HG03354 (cell line): ENCODE measurements at regions not wholly inside any gene's neighbourhood (a gene's known extent, or its start where the extent isn't known, plus 50 kb on each side); places are given as distances from the start of the nearest gene placed in this dataset.

Experiments used
- ATAC-seq: cut with Tn5 transposase; IDR thresholded peaks from one replicate; pipeline ENCODE4 v1.9.1; 2021; ENCODE audit warnings: mild to moderate bottlenecking; ENCODE audit not compliant: unreplicated experiment, poor library complexity, severe bottlenecking

DNA sequence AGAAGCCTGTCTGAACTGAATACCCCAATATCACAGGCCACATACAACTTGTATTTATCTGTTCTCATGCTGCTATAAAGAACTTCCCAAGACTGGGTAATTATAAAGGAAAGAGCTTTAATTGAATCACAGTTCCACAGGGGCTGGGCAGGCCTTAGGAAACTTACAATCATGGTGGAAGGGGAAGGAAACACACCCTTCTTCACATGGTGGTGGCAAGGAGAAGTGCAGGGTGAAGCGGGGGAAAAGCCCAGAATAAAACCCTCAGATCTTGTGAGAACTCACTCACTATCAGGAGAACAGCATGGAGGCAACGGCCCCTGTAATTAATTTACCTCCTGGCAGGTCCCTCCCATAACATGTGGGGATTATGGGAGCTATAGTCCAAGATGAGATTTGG is 50.3 kb upstream of the FNDC1 start:
- ATAC-seq: no peak

DNA sequence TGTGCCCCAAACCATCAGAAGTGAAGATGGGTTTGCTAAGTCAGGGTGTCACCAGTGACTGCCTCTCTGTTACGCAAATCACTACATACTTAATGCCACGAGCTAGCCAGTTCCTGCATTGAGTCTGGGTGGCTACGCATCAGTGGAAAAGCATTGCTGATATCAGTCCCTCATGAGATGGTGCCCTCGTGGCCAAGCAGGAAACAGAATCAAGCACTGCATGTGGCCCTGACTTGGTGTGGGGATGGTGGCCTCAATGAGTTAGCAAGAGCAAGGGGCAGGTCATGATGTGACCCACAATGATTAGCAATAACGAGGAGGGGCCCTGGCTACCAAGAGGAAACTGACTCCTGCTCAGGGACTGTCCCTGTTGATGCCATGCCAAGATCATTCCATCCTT is 51.6 kb upstream of the FNDC1 start:
- ATAC-seq: no peak

DNA sequence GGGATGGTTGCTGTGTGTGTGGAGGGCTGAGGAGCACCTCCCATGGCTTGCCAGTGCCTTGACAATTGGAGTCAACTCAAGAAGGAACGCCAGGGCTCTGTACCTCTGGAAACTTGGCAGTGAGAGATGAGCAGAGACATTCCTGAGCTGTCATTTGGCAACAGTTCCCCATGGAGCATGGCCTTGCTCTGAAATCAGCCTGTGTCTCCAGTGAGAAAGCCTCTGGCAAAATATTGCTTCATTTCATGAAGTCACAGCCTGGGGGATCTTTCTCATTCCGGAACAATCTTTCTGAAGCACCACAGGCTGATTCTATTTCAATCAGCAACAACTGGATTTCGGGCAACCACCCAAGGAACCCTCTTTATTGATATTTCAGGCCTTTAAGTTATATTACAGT is 52.2 kb upstream of the FNDC1 start:
- ATAC-seq: no peak

DNA sequence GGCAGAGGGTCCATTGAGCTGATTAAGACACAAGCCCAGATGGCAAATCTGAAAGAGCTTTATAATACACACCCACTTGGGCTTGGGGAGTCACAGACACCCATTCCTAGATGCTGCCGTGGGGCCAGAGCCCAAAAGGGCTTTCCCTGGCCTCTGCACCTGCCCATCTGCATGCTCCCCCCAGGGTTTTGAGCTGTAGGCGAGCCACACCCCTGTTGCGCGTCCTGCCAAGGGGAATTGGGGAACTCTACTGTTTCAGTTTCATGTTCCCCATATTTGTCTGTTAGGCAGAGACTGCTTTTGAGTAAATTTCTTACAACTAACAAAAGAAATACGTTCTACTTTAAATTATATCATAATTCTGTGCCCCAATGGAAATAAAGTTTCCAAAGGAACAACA is 52.9 kb upstream of the FNDC1 start:
- peak; percentile 73 for ATAC-seq

DNA sequence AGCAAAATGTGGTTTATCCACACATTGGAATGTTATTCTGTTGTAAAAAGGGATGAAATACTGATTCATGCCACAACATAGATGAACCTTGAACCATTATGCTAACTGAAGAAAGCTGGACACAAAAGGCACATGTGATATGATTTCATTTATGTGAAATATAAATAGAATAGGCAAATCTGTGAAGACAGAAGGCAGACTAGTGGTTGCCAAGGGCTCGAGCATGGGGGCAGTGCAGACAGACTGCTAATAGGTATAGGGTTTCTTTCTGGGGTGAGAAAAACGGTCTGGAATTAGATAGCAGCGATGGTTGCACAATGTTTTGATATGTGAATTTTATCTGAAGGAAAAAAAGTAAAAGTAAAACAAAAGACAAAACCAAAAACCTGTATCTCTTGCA is 54.6 kb upstream of the FNDC1 start:
- no peak for ATAC-seq

DNA sequence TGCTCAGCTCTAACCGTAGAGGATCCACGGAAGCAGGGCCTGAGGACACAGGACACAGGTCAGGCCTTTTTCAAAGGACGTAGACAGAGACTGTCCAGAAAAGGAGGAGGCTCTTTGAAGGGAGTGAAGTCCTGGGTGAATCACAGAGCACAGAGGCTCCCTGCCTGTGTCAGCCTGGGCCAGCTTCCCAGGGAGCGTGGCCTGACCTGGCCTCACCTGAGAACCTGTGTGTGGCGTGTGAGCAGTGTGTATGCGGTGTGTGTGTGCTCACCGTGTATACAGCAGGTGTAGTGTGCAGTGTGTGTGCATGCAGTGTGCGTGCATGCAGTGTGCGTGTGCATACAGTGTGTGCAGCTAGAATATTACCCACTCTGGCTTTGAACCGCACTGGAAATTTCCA is 56.0 kb upstream of the FNDC1 start:
- ATAC-seq: no peak

DNA sequence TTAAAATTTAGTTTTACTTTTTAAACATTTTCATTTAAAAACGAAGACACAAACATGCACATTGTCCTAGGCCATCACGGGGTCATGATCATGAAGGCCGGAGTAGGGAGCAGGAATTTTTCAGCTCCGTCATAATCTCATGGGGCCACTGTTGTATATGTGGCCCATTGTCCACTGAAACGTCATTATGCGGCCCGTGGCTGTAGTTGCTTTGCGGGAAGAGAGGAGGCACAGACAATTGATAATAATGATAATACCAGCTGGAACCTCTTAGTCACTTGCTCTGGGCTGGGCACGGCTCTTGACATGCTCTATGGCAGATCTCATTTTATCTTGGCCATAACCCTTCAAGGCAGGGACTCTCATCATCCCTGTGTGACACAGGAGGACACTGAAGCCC is 56.5 kb upstream of the FNDC1 start:
- no peak for ATAC-seq

DNA sequence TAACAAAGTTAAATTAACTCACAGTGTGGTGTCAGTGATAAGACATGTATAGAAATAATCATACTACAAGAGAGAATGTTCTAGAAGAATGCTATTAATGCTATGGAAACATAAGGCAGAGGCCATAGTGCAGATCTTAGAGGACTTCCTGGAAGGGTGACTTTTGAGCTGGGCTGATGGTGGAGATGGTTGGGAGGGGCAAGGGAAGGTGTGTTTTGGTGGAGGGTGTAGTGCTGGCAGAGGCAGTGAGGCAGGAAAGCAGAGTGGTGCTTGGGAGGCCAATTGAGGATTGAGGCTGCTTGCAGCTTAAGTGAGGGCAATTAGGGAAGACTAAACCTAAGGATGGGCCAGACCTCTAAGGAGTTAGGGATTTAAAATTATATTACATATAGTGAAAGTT is 58.5 kb upstream of the FNDC1 start:
- no peak for ATAC-seq

DNA sequence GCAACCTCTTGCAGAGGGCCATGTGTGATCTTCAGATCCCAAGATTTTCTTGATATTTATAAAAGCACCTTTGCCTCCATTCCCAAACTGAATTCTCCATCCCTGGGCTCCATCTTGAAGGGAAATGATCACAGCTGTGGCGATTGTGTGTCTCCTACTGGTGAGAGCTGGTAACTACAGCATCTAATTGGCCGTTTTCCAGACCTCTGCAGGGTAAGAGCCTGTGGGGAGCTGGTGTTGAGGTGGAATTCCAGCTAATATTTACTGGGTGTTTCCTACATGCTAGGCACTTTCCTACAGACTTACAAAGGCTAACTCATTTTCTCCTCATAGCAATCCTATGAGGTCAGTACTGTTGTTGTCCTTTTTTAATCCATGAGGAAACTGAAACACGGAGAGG is 59.2 kb upstream of the FNDC1 start:
- no peak for ATAC-seq

DNA sequence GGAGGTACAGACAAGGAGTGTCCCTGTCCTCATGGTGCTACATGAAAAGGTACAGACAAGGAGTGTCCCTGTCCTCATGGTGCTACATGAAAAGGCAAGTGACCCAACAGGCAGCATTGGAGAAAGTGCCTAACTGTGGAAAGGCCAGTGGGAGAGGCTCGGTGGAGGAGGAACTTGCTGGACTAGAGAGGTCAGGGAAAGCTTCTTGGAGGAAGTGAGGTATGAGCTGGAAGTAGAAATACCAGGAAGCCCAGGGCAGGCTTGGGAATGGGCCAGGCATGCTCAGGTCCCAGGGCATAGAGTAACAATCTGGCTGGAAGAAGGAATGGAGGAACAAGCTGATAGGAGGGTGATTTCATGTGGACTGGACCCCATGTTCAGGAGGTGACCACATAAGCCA is 59.8 kb upstream of the FNDC1 start:
- no peak for ATAC-seq

DNA sequence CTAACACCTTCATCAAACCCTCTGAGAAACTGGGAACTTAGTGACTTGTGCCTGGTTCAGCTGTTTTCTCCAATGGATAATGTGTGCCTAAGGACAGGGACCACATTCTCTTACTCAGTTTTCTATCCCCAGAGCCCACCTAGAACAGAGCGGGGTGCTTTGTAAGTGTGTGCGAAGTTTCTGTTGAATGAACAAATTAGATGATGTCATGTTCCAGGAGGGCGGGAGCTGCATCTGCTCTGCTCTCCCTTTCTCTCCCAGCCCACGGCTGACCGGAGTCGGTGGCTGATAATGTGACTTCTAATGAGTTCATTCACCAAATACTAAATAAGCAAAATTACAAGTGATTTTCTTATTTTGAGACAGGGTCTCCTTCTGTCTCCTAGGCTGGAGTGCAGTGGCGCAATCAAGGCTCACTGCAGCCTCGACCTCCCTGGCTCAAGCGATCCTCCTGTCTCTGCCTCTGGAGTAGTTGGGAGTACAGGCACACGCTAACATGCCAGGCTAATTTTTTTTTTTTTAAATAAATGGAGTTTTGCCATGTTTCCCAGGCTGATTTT is 60.7 kb upstream of the FNDC1 start:
- no peak for ATAC-seq

DNA sequence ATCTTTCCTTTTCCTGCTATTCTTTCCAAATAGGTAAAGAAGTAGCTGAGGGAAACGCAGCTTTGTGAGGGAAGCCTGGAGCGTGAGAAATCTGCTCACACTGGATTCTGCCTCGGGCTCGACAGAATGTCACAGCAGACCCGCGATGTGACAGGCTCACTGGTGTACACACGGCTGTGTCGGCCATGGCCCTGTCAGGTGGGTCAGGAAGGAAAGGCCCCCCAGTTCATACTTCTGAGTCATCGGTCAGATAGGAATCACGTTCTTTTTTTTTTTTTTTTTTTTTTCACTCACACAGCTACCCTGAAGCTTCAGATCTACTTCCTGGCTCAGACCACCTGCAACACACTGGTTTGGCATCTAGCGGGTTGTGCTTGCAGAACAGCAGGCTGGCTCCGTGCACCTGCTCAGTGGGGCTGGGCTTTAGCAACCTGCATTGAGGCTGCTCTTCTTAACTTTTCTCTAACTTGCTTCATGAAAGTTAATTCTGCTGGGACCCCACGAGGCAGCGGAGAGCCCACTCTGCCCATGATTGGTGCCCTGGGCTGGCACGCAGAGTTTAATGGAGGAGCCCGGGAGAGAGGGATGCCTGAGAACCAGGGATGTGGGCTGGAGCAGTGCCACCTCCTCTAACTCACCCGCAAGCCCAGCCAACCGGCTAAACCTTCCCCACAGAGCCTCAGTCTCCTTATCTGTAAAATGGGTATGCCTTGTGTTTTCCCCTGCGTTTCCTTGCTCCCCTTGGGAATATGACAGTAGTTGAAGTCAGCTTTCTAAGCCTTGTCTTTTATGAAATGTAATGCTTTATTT is 61.5 kb upstream of the FNDC1 start:
- peak; percentile 40 for ATAC-seq

DNA sequence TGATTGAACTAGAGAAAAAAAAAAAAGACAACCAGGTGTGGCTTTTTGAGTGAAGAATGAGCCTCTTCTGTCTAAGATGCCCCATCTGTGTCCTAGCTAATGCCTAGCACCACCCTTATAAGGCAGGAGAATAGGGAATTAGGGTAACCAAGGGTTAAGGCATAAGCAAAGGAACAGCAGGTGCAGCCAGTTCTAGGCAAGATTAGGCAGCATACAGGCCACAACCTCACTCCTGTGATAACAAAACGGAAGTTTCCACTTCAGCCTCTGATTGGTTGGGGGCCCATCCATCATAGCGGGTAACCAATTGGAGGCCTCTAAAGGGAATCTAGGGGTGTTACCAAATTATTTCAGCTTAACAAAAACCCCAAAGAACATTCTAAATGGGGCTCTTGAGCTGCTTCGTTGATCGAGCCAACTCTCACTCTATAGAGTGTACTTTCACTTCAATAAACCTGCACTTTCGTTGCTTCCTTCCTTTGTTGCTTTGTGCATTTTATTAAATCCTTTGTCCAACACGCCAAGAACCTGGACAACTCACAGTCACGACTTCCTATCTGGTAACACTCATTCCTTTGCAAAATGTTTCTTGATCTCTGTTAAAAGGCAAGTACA is 61.9 kb upstream of the TAGAP start:
- peak; percentile 89 for ATAC-seq

DNA sequence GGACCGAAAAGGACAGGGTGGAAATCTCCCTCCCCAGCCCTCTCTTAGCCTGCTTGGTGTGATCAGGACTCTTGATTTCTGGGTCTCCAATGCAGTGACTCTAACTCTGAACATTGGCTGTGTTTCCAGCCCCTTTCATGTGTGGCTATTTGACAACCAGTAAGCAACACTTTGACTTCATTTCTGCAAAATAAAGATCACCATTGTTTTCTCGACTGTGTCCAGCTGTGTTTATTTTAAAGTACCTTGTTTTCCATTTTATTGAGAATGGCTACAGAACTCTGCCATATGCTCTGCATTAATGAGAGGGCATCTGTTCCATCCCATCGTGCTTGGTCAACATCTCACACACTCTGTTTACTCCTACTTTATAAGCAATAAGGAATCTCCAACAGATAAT is 60.9 kb upstream of the TAGAP start:
- no peak for ATAC-seq

DNA sequence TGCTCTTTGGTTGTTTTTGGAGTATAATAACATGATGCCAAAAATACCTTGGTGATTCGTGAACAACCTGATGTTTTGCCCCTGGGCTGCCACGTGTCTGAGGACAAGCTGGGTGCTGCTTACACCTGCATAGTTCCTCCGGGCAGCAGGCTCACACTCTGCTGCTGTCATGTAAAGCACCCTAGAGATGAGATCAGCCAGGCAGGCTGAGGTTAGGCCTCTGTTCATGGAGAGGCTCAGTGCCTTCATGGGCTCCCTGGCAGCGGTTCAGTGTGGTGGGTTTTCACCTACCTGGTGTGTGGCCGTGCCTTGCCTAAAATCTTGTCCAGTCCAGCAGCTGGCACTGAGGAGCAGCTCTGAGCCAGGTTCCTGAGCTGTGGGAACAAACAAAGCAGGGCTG is 60.1 kb upstream of the TAGAP start:
- ATAC-seq: no peak

DNA sequence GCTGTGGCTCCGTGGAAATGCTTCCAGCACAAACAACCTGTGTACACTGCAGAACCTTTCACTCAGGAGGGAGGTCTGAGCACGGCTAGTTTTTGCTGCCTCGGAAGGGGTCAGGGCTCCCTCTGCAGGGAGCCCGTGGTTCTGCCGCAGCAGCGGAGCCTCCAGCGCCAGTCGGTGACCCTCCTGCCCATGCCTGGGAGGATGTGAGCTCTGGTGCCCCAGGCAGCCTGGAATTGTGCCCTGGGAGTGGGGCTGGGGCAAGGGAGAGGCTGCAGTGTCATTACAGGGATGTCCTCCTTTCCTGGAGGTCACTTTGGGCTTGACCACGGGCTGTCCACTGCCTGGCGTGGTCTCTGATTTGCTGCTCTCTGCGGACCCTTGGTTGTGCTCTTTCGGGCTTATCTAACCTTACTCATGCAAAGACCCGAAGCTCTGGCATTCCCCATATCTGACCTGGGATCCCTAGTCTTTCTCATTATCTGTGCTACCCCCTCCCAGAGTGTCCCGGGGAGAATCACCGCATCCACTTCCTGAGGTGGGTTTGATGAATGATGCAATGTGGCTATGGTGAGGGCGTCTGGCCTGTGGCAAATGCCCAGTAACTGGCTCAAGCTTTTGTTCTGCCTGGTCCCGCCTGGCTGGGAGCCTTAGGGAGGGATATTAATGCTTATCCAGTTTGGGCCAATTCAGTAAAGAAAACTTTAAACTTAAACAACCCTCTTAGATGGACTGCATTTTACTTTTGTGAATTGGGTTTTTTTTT is 59.6 kb upstream of the TAGAP start:
- ATAC-seq: peak; percentile 45

DNA sequence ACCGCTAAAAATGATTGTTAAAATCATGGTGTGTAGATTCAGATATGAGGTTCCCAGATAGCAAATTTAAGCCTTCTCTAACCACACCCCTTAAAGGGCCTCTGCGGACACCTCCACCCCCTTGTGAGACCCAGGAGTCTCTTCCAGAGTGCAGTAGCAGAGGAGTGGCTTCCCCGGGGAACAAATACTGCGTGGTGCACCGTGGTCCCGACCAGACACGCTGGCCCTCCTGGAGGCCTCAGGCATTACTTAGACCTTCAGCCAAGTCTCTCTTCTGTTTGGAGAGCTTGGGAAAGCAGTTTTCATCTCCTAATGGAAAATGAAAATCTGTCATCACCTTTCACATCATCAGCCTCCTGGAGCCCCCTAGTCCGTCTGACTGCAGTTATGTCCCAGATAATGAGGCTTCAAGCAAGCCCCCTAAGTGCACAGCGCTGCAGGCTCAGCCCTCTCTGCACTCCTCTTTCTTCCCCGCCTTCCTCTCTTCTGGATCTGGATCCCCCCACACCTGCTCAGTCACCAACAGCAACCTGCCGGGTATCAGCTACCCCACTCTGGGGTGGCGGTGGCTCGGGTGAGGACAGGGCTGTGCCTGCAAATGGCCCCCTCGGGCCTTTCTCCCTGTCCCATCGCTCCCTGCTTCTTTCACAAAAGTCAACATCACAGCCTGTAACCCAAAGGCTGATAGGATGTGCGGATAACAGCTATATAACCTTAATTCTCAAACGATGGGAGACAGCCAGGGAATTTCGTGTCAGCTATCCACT is 58.8 kb upstream of the TAGAP start:
- ATAC-seq: no peak

DNA sequence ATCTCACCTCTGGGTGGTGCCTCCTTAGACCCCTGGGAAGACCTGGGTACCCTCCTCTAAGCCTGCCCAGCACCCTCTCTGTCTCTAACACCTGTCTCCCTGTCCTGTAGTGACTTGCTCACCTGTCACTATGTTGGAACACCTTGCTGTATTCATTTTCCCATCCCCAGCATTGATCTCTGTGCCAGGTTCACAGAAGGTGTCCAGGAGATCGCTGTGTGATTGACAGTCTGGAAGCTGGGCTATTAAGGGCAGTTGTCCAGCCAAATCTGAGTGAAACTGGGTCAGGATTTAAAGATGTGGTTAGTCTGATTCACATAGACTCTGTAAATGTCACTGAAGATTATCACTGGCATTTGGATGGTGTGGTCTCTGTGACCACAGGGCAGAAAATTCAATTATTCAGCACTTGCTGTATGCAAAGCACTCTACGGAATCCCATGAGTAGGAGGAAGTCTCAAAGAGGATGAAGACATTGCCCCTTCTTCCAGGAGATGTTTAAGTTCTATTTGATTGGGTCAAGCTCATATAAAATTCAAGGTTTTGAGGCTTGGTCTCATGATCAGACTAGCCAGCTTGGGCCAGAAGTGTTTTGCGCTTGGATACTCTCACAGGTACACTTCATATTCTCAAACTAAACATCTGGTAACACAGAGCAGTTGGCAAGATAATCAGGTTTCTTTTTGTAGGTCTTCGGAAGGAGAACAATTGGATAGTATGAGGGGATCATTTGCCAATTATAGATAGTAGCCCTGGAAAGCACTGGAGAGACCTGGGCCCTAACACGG is 57.8 kb upstream of the TAGAP start:
- ATAC-seq: no peak

DNA sequence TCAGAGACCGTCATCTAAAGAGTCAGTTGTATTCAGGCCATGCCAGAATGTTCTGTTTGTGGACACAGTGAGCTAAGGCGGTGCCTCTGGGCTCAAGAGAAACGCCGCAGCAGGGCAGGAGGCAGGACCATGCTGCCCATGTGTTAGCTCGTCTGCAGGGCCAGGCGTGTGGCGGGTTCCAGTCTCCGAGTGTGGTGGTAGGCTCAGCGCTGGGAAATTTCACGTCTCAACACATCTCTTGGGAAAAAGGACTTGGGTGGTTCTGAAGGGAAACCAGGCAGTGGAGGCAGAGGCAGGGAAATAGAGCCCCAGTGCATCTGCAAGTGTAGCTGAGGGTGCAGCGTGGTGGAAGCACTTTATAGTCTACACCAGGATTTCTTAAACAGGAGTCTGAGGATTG is 56.9 kb upstream of the TAGAP start:
- ATAC-seq: no peak
